SK-N-SH treated with all-trans-retinoic acid at 6 μM for 48 hours (cell line): ENCODE measurements at regions not wholly inside any gene's neighbourhood (a gene's known extent, or its start where the extent isn't known, plus 50 kb on each side); places are given as distances from the start of the nearest gene placed in this dataset.

Experiments
- CSDC2 ChIP-seq: fragments of 250-450 bp; sonication (Bioruptor Pico); IDR thresholded peaks from 2 replicates; pipeline ENCODE4 v1.5.0; 2020; ENCODE audit warnings: mild to moderate bottlenecking, moderate library complexity
- ESRRG ChIP-seq: fragments of 250-450 bp; sonication (Bioruptor Pico); IDR thresholded peaks from 2 replicates; pipeline ENCODE4 v1.6.1; 2021; ENCODE audit warnings: mild to moderate bottlenecking
- GLIS3 ChIP-seq: fragments of 250-450 bp; sonication (Bioruptor Pico); IDR thresholded peaks from 2 replicates; pipeline ENCODE4 v1.5.0; 2020; ENCODE audit warnings: mild to moderate bottlenecking, moderate library complexity
- RARB ChIP-seq: fragments of 250-450 bp; sonication (Bioruptor Pico); IDR thresholded peaks from 2 replicates; pipeline ENCODE4 v1.8.0; 2021; ENCODE audit warnings: mild to moderate bottlenecking, moderate library complexity
- SNAI2 ChIP-seq: fragments of 250-450 bp; sonication (Bioruptor Pico); IDR thresholded peaks from 2 replicates; pipeline ENCODE4 v1.5.0; 2020; ENCODE audit warnings: mild to moderate bottlenecking, moderate library complexity
- TCF4 ChIP-seq: fragments of 250-450 bp; sonication (Bioruptor Pico); IDR thresholded peaks from 2 replicates; pipeline ENCODE4 v1.8.0; 2021; ENCODE audit warnings: mild to moderate bottlenecking, moderate library complexity, borderline replicate concordance
- ZC3H10 ChIP-seq: fragments of 250-450 bp; sonication (Bioruptor Pico); IDR thresholded peaks from 2 replicates; pipeline ENCODE4 v1.5.1; 2021; ENCODE audit warnings: mild to moderate bottlenecking, moderate library complexity
- ZFP30 ChIP-seq: fragments of 450-650 bp; formaldehyde crosslinking; IDR thresholded peaks from 2 replicates; pipeline ENCODE4 v1.5.0; 2022; ENCODE audit warnings: mild to moderate bottlenecking, moderate library complexity
- ZNF70 ChIP-seq: fragments of 450-650 bp; formaldehyde crosslinking; IDR thresholded peaks from 2 replicates; pipeline ENCODE4 v1.5.0; 2020; ENCODE audit warnings: mild to moderate bottlenecking, moderate library complexity
- TF ChIP-seq, protein P1 (sequence below): fragments of 250-450 bp; sonication (Bioruptor Pico); IDR thresholded peaks from 2 replicates; pipeline ENCODE4 v1.5.1; 2020; ENCODE audit warnings: low read depth, mild to moderate bottlenecking, moderate library complexity
- TF ChIP-seq, protein P2 (sequence below): fragments of 250-450 bp; sonication (Bioruptor Pico); IDR thresholded peaks from 2 replicates; pipeline ENCODE4 v1.8.0; 2020; ENCODE audit warnings: mild to moderate bottlenecking, moderate library complexity, borderline replicate concordance

- TF ChIP-seq RARB (CRISPR knock-in tag), result no peak
- TF ChIP-seq, protein P1, sequence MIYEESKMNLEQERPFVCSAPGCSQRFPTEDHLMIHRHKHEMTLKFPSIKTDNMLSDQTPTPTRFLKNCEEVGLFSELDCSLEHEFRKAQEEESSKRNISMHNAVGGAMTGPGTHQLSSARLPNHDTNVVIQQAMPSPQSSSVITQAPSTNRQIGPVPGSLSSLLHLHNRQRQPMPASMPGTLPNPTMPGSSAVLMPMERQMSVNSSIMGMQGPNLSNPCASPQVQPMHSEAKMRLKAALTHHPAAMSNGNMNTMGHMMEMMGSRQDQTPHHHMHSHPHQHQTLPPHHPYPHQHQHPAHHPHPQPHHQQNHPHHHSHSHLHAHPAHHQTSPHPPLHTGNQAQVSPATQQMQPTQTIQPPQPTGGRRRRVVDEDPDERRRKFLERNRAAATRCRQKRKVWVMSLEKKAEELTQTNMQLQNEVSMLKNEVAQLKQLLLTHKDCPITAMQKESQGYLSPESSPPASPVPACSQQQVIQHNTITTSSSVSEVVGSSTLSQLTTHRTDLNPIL (CRISPR knock-in tag), result no peak
- TF ChIP-seq ZFP30 (CRISPR knock-in tag), result no peak
- no peak for TF ChIP-seq TCF4 (CRISPR knock-in tag)
- no peak for TF ChIP-seq ESRRG (CRISPR knock-in tag)
- TF ChIP-seq CSDC2 (CRISPR knock-in tag), result no peak
- no peak for TF ChIP-seq ZC3H10
- no peak for TF ChIP-seq ZNF70 (CRISPR knock-in tag)
- TF ChIP-seq GLIS3 (CRISPR knock-in tag), result no peak
- no peak for TF ChIP-seq SNAI2 (CRISPR knock-in tag)
- TF ChIP-seq, protein P2, sequence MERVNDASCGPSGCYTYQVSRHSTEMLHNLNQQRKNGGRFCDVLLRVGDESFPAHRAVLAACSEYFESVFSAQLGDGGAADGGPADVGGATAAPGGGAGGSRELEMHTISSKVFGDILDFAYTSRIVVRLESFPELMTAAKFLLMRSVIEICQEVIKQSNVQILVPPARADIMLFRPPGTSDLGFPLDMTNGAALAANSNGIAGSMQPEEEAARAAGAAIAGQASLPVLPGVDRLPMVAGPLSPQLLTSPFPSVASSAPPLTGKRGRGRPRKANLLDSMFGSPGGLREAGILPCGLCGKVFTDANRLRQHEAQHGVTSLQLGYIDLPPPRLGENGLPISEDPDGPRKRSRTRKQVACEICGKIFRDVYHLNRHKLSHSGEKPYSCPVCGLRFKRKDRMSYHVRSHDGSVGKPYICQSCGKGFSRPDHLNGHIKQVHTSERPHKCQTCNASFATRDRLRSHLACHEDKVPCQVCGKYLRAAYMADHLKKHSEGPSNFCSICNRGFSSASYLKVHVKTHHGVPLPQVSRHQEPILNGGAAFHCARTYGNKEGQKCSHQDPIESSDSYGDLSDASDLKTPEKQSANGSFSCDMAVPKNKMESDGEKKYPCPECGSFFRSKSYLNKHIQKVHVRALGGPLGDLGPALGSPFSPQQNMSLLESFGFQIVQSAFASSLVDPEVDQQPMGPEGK, result no peak
Observed at GRCh38 chr10:130901311-130902165, 410.0 kb downstream of the TCERG1L start.
